BE2C (cell line): ENCODE measurements at regions not wholly inside any gene's neighbourhood (a gene's known extent, or its start where the extent isn't known, plus 50 kb on each side); places are given as distances from the start of the nearest gene placed in this dataset.

Experiments used
- DNase-seq: peaks from one replicate; pipeline ENCODE4 v3.0.0-alpha.2; 2020
- H3K27me3 ChIP-seq: fragments of 250-450 bp; sonication (Bioruptor Pico); 2 replicates; pipeline ENCODE4 v1.5.1; 2020; ENCODE audit warnings: mild to moderate bottlenecking
- H3K36me3 ChIP-seq: fragments of 250-450 bp; sonication (Bioruptor Pico); 2 replicates; pipeline ENCODE4 v1.5.1; 2020; ENCODE audit warnings: mild to moderate bottlenecking
- H3K4me1 ChIP-seq: fragments of 250-450 bp; sonication (Bioruptor Pico); 2 replicates; pipeline ENCODE4 v1.5.1; 2020
- H3K4me3 ChIP-seq: 2 replicates; pipeline ENCODE4 v1.5.1; 2011; ENCODE audit warnings: low read depth, low read length
- H3K9me3 ChIP-seq: fragments of 250-450 bp; sonication (Bioruptor Pico); 2 replicates; pipeline ENCODE4 v1.5.1; 2020
- TF ChIP-seq, protein P1 (sequence below): IDR thresholded peaks from 2 replicates; pipeline ENCODE4 v1.5.1; 2012; ENCODE audit warnings: mild to moderate bottlenecking, low read depth, low read length

DNA sequence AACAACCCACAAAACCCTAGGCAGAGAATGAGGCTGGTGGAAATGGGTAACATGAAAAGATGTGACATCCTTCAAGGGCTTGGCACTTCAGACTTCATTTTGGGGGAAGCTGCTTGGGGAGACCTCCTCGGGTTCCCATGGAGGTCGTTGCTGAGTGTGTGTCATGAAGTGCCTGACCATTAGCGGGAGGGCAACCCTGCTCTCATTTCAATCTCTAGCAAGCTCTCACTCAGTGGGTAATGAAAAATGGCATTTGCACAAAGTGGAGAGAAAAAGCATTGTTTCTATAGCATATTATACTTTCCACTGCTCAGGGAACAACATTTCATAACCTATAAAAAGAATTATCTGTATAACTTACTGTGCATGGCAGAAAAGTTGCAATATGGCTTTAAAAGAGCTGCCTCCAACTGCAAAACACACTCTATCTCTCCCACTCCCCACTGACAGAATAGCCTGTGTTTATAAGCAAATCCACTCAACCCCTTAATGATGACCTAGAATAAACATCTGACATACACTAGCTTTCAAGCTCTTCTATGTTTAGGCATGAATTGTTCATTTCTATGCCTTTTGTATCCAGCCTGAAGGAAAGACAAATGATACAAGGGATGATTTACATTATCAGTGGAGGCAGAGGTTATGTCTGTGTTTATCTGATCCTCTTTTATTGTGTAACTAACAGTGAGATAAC is 357.2 kb downstream of the ZSWIM6 start:
- H3K4me3 ChIP-seq: no peak overlapping the region
- H3K4me1 ChIP-seq: no peaks in the 10 kb centered on the region
- no peaks in the 10 kb centered on the region for H3K36me3 ChIP-seq
- DNase-seq: no peak
- TF ChIP-seq, protein P1, sequence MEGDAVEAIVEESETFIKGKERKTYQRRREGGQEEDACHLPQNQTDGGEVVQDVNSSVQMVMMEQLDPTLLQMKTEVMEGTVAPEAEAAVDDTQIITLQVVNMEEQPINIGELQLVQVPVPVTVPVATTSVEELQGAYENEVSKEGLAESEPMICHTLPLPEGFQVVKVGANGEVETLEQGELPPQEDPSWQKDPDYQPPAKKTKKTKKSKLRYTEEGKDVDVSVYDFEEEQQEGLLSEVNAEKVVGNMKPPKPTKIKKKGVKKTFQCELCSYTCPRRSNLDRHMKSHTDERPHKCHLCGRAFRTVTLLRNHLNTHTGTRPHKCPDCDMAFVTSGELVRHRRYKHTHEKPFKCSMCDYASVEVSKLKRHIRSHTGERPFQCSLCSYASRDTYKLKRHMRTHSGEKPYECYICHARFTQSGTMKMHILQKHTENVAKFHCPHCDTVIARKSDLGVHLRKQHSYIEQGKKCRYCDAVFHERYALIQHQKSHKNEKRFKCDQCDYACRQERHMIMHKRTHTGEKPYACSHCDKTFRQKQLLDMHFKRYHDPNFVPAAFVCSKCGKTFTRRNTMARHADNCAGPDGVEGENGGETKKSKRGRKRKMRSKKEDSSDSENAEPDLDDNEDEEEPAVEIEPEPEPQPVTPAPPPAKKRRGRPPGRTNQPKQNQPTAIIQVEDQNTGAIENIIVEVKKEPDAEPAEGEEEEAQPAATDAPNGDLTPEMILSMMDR: no peak
- peaks cover 12% of the 10 kb centered on the region for H3K27me3 ChIP-seq
- no peaks in the 10 kb centered on the region for H3K9me3 ChIP-seq

DNA sequence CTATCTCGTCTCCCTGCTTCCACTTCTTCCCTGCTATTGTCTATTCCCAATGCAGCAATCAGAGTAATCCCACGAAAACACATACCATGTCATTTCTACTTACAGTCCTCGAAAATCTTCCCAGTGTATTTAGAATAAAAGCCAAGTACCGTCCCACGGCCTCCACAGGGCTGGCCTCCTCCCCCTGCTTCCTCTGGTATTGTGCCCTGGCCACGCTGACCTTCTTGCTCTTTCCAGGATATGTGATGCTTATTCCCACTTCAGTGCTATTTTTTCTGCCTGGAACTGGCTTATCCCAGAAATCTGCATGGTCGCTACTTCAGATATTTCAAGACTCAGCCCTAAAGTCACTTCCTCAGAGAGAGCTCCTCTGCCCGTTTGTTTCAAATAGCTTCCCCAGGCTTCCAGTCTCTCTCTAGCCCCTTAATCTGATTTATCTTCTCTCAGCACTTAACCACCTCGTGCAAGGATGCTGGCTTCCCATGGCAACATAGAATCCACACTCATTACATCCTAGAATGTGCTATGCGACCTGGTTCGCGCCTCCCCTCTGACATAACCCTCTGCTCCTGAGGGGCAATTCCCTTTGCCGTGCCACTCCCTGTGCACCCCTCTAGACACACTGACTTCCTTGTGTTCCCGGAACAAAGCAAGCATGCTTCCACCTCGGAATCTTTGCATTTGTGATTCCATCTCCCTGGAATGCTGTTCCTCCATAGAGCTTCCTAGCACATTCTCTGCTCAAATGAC is 365.9 kb downstream of the ZSWIM6 start:
- no peak overlapping the region for H3K4me3 ChIP-seq
- no peak for DNase-seq
- no peaks in the 10 kb centered on the region for H3K4me1 ChIP-seq
- peaks cover under 1% of the 10 kb centered on the region for H3K27me3 ChIP-seq
- H3K9me3 ChIP-seq: no peaks in the 10 kb centered on the region
- TF ChIP-seq, protein P1: no peak
- no peaks in the 10 kb centered on the region for H3K36me3 ChIP-seq

DNA sequence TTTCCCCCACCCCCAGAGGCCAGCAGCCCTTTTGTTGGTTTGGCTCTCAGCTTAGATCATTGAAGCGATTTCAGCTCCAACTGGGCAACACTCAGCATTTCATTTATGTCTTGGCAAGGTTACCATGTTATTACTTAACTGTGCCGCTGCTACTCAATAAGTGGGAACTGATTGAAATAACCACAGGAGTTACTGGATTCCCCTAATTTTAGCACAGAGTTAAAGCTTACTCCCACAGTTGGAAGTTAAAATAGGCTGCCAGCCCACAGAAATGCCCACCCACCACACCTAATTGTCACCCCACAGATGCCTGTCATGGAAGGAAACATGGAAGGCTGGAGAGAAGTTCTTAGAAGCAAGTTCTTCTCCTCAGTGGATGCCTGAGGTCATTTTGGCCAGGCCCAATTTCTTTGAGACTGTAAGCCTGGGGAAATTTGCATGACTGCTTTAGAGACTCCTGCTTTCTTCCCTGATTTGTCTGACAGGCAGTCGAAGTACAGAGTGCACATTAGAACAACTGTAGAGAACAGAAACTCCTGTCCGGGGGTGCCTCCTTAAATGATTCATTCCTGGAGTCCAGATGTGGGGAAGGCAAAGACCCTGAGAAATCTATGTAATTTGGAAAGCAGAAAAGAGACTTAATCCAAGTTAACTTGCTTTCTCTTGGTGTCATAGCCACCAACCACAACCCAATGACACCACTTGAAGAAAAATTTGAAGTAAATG is 370.0 kb downstream of the ZSWIM6 start:
- H3K36me3 ChIP-seq: no peaks in the 10 kb centered on the region
- no peaks in the 10 kb centered on the region for H3K4me1 ChIP-seq
- DNase-seq: no peak
- TF ChIP-seq, protein P1: no peak
- H3K27me3 ChIP-seq: peaks cover 15% of the 10 kb centered on the region
- H3K4me3 ChIP-seq: no peak overlapping the region
- H3K9me3 ChIP-seq: no peaks in the 10 kb centered on the region

DNA sequence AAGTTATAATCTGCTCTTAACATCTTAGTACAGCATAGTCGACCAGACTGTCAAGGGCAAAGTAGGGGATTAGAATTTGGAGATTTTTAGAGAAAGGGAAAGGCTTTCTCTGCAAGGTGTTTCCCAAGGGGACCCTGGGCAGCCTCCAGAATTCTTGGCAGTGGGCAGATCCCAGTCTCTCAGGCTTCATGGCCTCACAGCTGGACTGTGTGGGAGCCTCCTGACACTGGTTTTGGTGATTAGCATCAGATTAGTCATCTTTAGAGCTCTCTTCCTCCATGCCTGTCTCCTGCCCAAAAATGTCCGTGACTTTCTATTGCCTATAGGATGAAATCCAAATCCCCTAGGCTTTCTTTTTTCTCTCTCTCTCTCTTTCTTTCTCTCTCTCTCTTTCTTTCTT is 370.7 kb downstream of the ZSWIM6 start:
- TF ChIP-seq, protein P1: no peak
- no peaks in the 10 kb centered on the region for H3K36me3 ChIP-seq
- H3K4me1 ChIP-seq: no peaks in the 10 kb centered on the region
- no peak overlapping the region for H3K4me3 ChIP-seq
- no peaks in the 10 kb centered on the region for H3K9me3 ChIP-seq
- DNase-seq: no peak
- H3K27me3 ChIP-seq: peaks cover 15% of the 10 kb centered on the region

DNA sequence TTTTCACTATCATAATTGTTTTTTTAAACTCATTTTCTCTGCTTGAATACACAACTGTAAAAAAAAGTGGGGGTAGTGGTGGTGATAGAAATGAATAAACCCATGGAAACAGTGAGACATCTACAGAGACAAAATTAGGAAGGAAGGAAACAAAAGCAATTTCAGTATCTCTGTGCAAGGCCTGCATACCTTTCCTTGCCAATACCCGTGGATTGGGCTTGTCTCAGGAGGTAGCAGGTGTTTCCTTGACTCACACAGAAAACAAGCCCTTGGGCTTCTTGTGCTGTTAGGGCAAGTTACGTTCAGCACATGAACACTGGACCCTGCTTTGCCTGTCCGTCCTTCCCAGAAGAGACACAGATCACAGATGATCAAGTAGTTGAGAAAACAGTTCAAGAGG is 372.2 kb downstream of the ZSWIM6 start:
- no peaks in the 10 kb centered on the region for H3K36me3 ChIP-seq
- H3K27me3 ChIP-seq: peaks cover 15% of the 10 kb centered on the region
- H3K4me1 ChIP-seq: no peaks in the 10 kb centered on the region
- no peak overlapping the region for H3K4me3 ChIP-seq
- H3K9me3 ChIP-seq: no peaks in the 10 kb centered on the region
- DNase-seq: no peak
- TF ChIP-seq, protein P1: no peak
